ENCODE measurements at regions not wholly inside any gene's neighbourhood (a gene's known extent, or its start where the extent isn't known, plus 50 kb on each side); places are given as distances from the start of the nearest gene placed in this dataset.

- no peaks in the 10 kb centered on the region for H3K36me3 Mint-ChIP-seq (ENCODE audit: insufficient read depth, unreplicated experiment)
- no peak for TF ChIP-seq CTCF (IDR thresholded peaks at IDR 0.05; ENCODE audit: insufficient read depth in 1 of 2, low read depth in 1 of 2, low read length in 1 of 2, severe bottlenecking in 1 of 2, unreplicated experiment in 1 of 2)
- ChIA-PET CTCF (no interaction called here), POLR2A (no interaction called here)
- Histone ChIP-seq H3K27me3 (replicated peaks; ENCODE audit: control insufficient read depth, insufficient read depth, low read length) (no peaks in the 10 kb centered on the region), H3K9me3 (no peaks in the 10 kb centered on the region), H3K4me3 (ENCODE audit: low read depth, low read length) (no peak overlapping the region), H3K36me3 (ENCODE audit: control insufficient read depth, insufficient read depth, low read length) (no peaks in the 10 kb centered on the region), H3K4me1 (no peaks in the 10 kb centered on the region)
- no peaks in the 10 kb centered on the region for H3K27me3 Mint-ChIP-seq (ENCODE audit: insufficient read depth, unreplicated experiment)
- H3K4me3 Mint-ChIP-seq (ENCODE audit: unreplicated experiment) = no peak overlapping the region
- intact Hi-C loops (cut with micrococcal nuclease; ENCODE audit: unreplicated experiment) = no loop called here
- no peak overlapping the region for H3K27ac Mint-ChIP-seq (ENCODE audit: unreplicated experiment)
- BruUV-seq (replicated peaks) = no TSS peak
- no peaks in the 10 kb centered on the region for H3K4me1 Mint-ChIP-seq (ENCODE audit: low read depth, unreplicated experiment)
- H3K9me3 Mint-ChIP-seq (ENCODE audit: unreplicated experiment) = no peaks in the 10 kb centered on the region
- no peak for DNase-seq
These were observed 422.2 kb downstream of the KLF5 start for GRCh38 chr13:73480779-73481559.

- no TSS peak for BruUV-seq (replicated peaks)
- no peaks in the 10 kb centered on the region for H3K27me3 ChIP-seq (replicated peaks; ENCODE audit: control insufficient read depth, insufficient read depth, low read length)
- Mint-ChIP-seq H3K36me3 (ENCODE audit: insufficient read depth, unreplicated experiment) (no peaks in the 10 kb centered on the region), H3K9me3 (ENCODE audit: unreplicated experiment) (no peaks in the 10 kb centered on the region), H3K4me1 (ENCODE audit: low read depth, unreplicated experiment) (no peaks in the 10 kb centered on the region), H3K27me3 (ENCODE audit: insufficient read depth, unreplicated experiment) (no peaks in the 10 kb centered on the region), H3K27ac (ENCODE audit: unreplicated experiment) (no peak overlapping the region), H3K4me3 (ENCODE audit: unreplicated experiment) (no peak overlapping the region)
- no peak overlapping the region for H3K4me3 ChIP-seq (ENCODE audit: low read depth, low read length)
- H3K4me1 ChIP-seq = no peaks in the 10 kb centered on the region
- no peaks in the 10 kb centered on the region for H3K9me3 ChIP-seq
- CTCF ChIA-PET = no interaction called here
- no peaks in the 10 kb centered on the region for H3K36me3 ChIP-seq (ENCODE audit: control insufficient read depth, insufficient read depth, low read length)
- no peak for TF ChIP-seq CTCF (IDR thresholded peaks at IDR 0.05; ENCODE audit: insufficient read depth in 1 of 2, low read depth in 1 of 2, low read length in 1 of 2, severe bottlenecking in 1 of 2, unreplicated experiment in 1 of 2)
- intact Hi-C loops (cut with micrococcal nuclease; ENCODE audit: unreplicated experiment) = no loop called here
- no peak for DNase-seq
- POLR2A ChIA-PET = no interaction called here
These were observed 421.1 kb downstream of the KLF5 start for GRCh38 chr13:73479856-73480255.

GRCh38 chr13:73479351-73479750 lies 420.5 kb downstream of the KLF5 start:
- Mint-ChIP-seq H3K9me3 (ENCODE audit: unreplicated experiment) (no peaks in the 10 kb centered on the region), H3K27me3 (ENCODE audit: insufficient read depth, unreplicated experiment) (no peaks in the 10 kb centered on the region), H3K4me3 (ENCODE audit: unreplicated experiment) (no peak overlapping the region), H3K27ac (ENCODE audit: unreplicated experiment) (no peak overlapping the region), H3K4me1 (ENCODE audit: low read depth, unreplicated experiment) (no peaks in the 10 kb centered on the region), H3K36me3 (ENCODE audit: insufficient read depth, unreplicated experiment) (no peaks in the 10 kb centered on the region)
- H3K36me3 ChIP-seq (ENCODE audit: control insufficient read depth, insufficient read depth, low read length) = no peaks in the 10 kb centered on the region
- ChIA-PET CTCF (no interaction called here), POLR2A (no interaction called here)
- no peaks in the 10 kb centered on the region for H3K9me3 ChIP-seq
- no peak for TF ChIP-seq CTCF (IDR thresholded peaks at IDR 0.05; ENCODE audit: insufficient read depth in 1 of 2, low read depth in 1 of 2, low read length in 1 of 2, severe bottlenecking in 1 of 2, unreplicated experiment in 1 of 2)
- BruUV-seq (replicated peaks) = no TSS peak
- DNase-seq = no peak
- no peak overlapping the region for H3K4me3 ChIP-seq (ENCODE audit: low read depth, low read length)
- no peaks in the 10 kb centered on the region for H3K27me3 ChIP-seq (replicated peaks; ENCODE audit: control insufficient read depth, insufficient read depth, low read length)
- no peaks in the 10 kb centered on the region for H3K4me1 ChIP-seq
- intact Hi-C loops (cut with micrococcal nuclease; ENCODE audit: unreplicated experiment) = no loop called here

All from Caco-2 (cell line).